GM23248 (cell line): ENCODE measurements at regions not wholly inside any gene's neighbourhood (a gene's known extent, or its start where the extent isn't known, plus 50 kb on each side); places are given as distances from the start of the nearest gene placed in this dataset.

Experiments used
- DNase-seq: peaks from one replicate; pipeline ENCODE4 v3.0.0-alpha.2; 2015
- H2AFZ ChIP-seq: fragments of 200-600 bp; sonication (generic); 2 replicates; pipeline ENCODE4 v1.6.1; 2016; ENCODE audit warnings: antibody characterized with exemption
- H3F3A ChIP-seq: fragments of 200-600 bp; sonication (generic); 2 replicates; pipeline ENCODE4 v1.6.1; 2016; ENCODE audit warnings: mild to moderate bottlenecking, antibody characterized with exemption, mixed run types; ENCODE audit not compliant: insufficient read depth
- H3K27ac ChIP-seq: fragments of 200-600 bp; sonication (generic); 2 replicates; pipeline ENCODE4 v1.5.1; 2016; ENCODE audit warnings: mild to moderate bottlenecking
- H3K27me3 ChIP-seq: fragments of 200-600 bp; sonication (generic); replicated peaks from 2 replicates; pipeline ENCODE4 v1.6.1; 2016; ENCODE audit warnings: mild to moderate bottlenecking; ENCODE audit not compliant: insufficient read depth
- H3K36me3 ChIP-seq: fragments of 200-600 bp; sonication (generic); 2 replicates; pipeline ENCODE4 v1.6.1; 2016; ENCODE audit warnings: low read depth, mild to moderate bottlenecking
- H3K4me1 ChIP-seq: fragments of 200-600 bp; sonication (generic); 2 replicates; pipeline ENCODE4 v1.6.1; 2016; ENCODE audit warnings: mild to moderate bottlenecking; ENCODE audit not compliant: insufficient read depth
- H3K4me2 ChIP-seq: fragments of 200-600 bp; sonication (generic); one replicate; pipeline ENCODE4 v1.6.1; 2016; ENCODE audit warnings: mild to moderate bottlenecking; ENCODE audit not compliant: unreplicated experiment
- H3K4me3 ChIP-seq: fragments of 200-600 bp; sonication (generic); 2 replicates; pipeline ENCODE4 v1.5.1; 2016; ENCODE audit warnings: mild to moderate bottlenecking
- H3K79me2 ChIP-seq: fragments of 200-600 bp; sonication (generic); 2 replicates; pipeline ENCODE4 v1.6.1; 2016; ENCODE audit warnings: mild to moderate bottlenecking; ENCODE audit not compliant: insufficient read depth
- H3K9ac ChIP-seq: fragments of 200-600 bp; sonication (generic); 2 replicates; pipeline ENCODE4 v1.6.1; 2016; ENCODE audit warnings: mild to moderate bottlenecking
- H3K9me2 ChIP-seq: fragments of 200-600 bp; sonication (generic); 2 replicates; pipeline ENCODE4 v1.6.1; 2016; ENCODE audit warnings: mixed run types, mild to moderate bottlenecking, moderate library complexity; ENCODE audit not compliant: insufficient read depth
- H3K9me3 ChIP-seq: fragments of 200-600 bp; sonication (generic); one replicate; pipeline ENCODE4 v1.6.1; 2017; ENCODE audit warnings: low read depth
- H4K20me1 ChIP-seq: fragments of 200-600 bp; sonication (generic); 2 replicates; pipeline ENCODE4 v1.6.0; 2016; ENCODE audit not compliant: insufficient read depth
- EZH2 ChIP-seq: fragments of 200-600 bp; sonication (generic); IDR thresholded peaks from 2 replicates; pipeline ENCODE4 v1.6.1; 2018; ENCODE audit warnings: antibody characterized with exemption, mild to moderate bottlenecking; ENCODE audit not compliant: insufficient read depth, poor library complexity, severe bottlenecking
- EZH2phosphoT487 ChIP-seq: fragments of 200-600 bp; sonication (generic); IDR thresholded peaks from 2 replicates; pipeline ENCODE4 v1.6.1; 2018; ENCODE audit warnings: antibody characterized with exemption, moderate library complexity, mild to moderate bottlenecking, low read depth; ENCODE audit not compliant: insufficient read depth
- WGBS, 2 experiments: methylation state at CpG; one replicate each; pipeline ENCODE4 v1.1.6; 2015 to 2017; ENCODE audit warnings: low lambda C conversion rate in 2 of 2, low coverage in 1 of 2; ENCODE audit errors: missing lambda C conversion rate in 2 of 2; 5-methylcytosine and 5-hydroxymethylcytosine counted together
- in situ Hi-C: fragments of 300-500 bp; cut with MboI; formaldehyde crosslinking; loops from 2 replicates; pipeline ENCODE4 v1.15.0; 2020

DNA sequence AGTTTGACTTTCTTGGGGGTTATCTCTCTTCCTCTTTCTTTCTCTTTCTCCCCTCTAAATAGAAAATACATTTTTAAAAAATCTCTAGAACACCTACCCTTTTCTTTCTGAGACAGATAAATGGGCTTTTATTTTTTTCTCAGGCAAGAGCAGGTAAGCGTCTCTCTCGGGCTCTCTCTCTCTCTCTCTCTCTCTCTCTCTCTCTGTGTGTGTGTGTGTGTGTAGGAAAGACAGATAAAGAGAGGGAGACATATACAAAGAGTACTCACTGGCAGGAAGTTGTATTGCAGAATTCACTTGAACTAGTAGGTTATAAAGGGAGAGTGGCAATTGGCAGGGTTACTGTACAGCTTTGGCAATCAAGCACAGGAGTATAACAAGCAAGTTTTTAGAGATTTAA is 118.1 kb upstream of the LSAMP start:
- in situ Hi-C loops, result no loop called here
- no peak overlapping the region for H3K4me3 ChIP-seq
- 59 to 66% methylated on average over 2 of the region's 2 CpGs for WGBS, 2 experiments

DNA sequence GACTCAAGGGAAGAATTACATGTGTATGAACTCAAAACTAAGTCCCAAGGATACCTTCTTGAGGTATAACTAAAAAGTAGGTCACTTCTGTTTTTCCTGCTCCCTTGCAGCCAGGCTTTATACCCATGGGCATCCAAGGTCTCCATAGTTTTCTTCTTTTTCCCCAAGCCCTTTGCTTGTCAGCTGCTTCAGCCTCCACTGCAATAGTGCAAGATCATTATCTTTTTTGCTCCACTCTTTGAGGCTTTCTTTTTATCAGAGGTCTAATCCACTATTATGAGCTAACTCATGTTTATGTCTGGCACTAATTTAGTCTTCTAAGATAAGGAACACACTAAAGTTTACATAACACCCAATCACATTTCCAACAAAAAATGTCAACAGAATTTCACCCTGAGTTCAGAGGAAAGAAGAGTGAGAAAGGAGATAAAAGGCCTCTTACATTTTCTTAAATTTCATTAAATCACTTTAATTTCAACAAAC is 121.2 kb upstream of the LSAMP start:
- Histone ChIP-seq H3K4me3 (no peak overlapping the region), H3K9me2 (no peaks in the 10 kb centered on the region), H3K9me3 (no peaks in the 10 kb centered on the region), H3K4me1 (no peaks in the 10 kb centered on the region), H3K36me3 (no peaks in the 10 kb centered on the region), H3K27ac (no peak overlapping the region), H3F3A (no peaks in the 10 kb centered on the region), H3K79me2 (no peaks in the 10 kb centered on the region), H3K27me3 (no peaks in the 10 kb centered on the region), H2AFZ (no peak overlapping the region), H3K9ac (no peak overlapping the region), H4K20me1 (no peaks in the 10 kb centered on the region), H3K4me2 (no peak overlapping the region)
- TF ChIP-seq EZH2 (no peak), EZH2phosphoT487 (no peak)
- no peak for DNase-seq
- in situ Hi-C loops, result no loop called here

More for the DNA sequence above, 118.1 kb upstream of the LSAMP start:
- no peak for TF ChIP-seq EZH2
- no peak for TF ChIP-seq EZH2phosphoT487
- H3F3A ChIP-seq, result no peaks in the 10 kb centered on the region
- no peaks in the 10 kb centered on the region for H3K9me2 ChIP-seq
- no peak for DNase-seq
- H3K9ac ChIP-seq, result no peak overlapping the region
- H3K79me2 ChIP-seq, result no peaks in the 10 kb centered on the region
- no peaks in the 10 kb centered on the region for H3K4me1 ChIP-seq
- no peaks in the 10 kb centered on the region for H3K27me3 ChIP-seq
- H3K36me3 ChIP-seq, result no peaks in the 10 kb centered on the region
- H3K4me2 ChIP-seq, result no peak overlapping the region
- H4K20me1 ChIP-seq, result no peaks in the 10 kb centered on the region
- no peaks in the 10 kb centered on the region for H3K9me3 ChIP-seq
- H2AFZ ChIP-seq, result no peak overlapping the region
- no peak overlapping the region for H3K27ac ChIP-seq

DNA sequence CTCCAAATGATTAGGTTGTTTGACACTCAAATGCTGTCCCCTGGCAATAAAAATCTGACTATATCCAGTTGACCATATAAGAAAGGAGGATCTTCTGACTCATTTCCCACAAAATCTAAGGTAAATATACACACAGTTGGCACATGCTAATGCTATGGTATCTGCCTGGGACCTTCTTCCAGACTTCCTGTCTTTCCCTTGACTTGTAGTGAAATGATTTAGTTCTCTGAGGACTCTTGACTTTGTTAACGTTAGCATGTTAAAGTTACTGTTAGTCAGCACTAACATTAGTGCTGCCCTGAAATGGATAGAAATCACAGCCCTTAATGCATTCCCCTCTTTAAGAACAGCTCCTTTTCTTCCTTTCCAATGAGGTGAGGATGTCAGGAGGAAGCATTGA is 124.3 kb upstream of the LSAMP start:
- no peaks in the 10 kb centered on the region for H3K9me2 ChIP-seq
- no peak overlapping the region for H3K27ac ChIP-seq
- no peak overlapping the region for H3K4me3 ChIP-seq
- no peak for DNase-seq
- H3K4me2 ChIP-seq, result no peak overlapping the region
- no peaks in the 10 kb centered on the region for H3K36me3 ChIP-seq
- in situ Hi-C loops, result no loop called here
- no peaks in the 10 kb centered on the region for H3K27me3 ChIP-seq
- no peaks in the 10 kb centered on the region for H3K9me3 ChIP-seq
- H2AFZ ChIP-seq, result no peak overlapping the region
- no peak for TF ChIP-seq EZH2phosphoT487
- no peak for TF ChIP-seq EZH2
- H3K4me1 ChIP-seq, result no peaks in the 10 kb centered on the region
- 0% methylated on average over 1 of the region's 1 CpG for WGBS, 2 experiments
- H4K20me1 ChIP-seq, result no peaks in the 10 kb centered on the region
- H3K79me2 ChIP-seq, result no peaks in the 10 kb centered on the region
- no peaks in the 10 kb centered on the region for H3F3A ChIP-seq
- H3K9ac ChIP-seq, result no peak overlapping the region

DNA sequence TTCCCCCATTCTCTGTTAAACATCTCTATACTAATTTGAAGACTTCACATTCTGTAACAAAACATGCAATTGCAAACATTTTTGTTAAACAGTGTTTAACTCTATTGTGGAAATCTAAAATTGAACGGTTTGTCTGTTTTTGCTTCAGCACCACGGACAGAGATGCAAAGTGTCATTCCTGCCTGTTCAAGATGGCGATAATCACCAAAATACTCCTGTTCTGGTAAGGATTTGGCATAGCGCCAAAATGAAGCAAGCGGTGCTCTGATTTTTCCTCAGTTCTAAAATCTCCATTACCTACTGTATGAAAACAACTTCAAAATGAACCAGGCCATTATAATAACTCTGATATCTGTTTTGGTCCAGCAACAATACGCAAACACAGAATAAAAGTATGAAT is 129.7 kb upstream of the TUSC7 start:
- no peaks in the 10 kb centered on the region for H3K9me3 ChIP-seq
- no peaks in the 10 kb centered on the region for H3F3A ChIP-seq
- H3K4me1 ChIP-seq, result no peaks in the 10 kb centered on the region
- peak; percentile 36 for DNase-seq
- no peaks in the 10 kb centered on the region for H3K36me3 ChIP-seq
- H4K20me1 ChIP-seq, result no peaks in the 10 kb centered on the region
- no peaks in the 10 kb centered on the region for H3K79me2 ChIP-seq
- no peaks in the 10 kb centered on the region for H3K9me2 ChIP-seq
- 5 to 8% methylated on average over 6 of the region's 6 CpGs for WGBS, 2 experiments
- H3K27me3 ChIP-seq, result no peaks in the 10 kb centered on the region
- no peak overlapping the region for H3K9ac ChIP-seq
- H3K4me2 ChIP-seq, result no peak overlapping the region
- no peak overlapping the region for H3K4me3 ChIP-seq
- no peak overlapping the region for H2AFZ ChIP-seq
- H3K27ac ChIP-seq, result no peak overlapping the region
- TF ChIP-seq EZH2 (no peak), EZH2phosphoT487 (no peak)
- in situ Hi-C loops, result no loop called here

DNA sequence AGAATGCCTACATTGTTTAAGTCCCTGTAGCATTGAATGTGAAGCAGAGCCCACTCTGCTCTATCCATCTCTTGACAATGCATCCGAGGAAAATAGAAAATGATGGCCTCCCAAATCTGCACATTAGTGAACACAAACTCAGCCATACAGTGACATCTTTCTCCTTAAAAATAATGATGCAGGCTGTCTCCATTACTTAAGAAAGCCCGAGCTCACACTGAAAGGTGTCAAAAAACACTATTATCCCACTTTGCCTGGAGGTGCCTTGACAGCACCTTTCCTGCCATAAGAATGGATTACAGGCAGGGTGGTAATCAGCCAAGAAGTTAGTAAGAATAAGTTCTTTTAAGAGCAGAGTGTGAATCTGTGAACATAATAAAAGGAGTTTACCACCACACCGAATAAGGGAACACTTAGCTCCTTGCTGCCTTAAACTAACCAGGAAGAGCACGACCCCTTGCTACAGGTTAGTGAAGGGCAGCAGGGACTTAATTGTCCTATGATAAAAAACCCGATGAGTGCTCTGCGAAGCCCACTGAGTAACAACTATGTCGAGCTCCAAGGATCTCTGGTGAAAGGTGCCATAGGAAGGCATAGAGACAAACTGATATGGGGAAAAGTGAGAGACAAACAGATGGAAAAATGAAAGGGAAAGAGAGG is 123.2 kb upstream of the TUSC7 start:
- no peak overlapping the region for H3K27ac ChIP-seq
- no peak overlapping the region for H2AFZ ChIP-seq
- H4K20me1 ChIP-seq, result no peaks in the 10 kb centered on the region
- H3F3A ChIP-seq, result no peaks in the 10 kb centered on the region
- H3K9ac ChIP-seq, result no peak overlapping the region
- no peak for TF ChIP-seq EZH2phosphoT487
- H3K9me3 ChIP-seq, result no peaks in the 10 kb centered on the region
- H3K4me2 ChIP-seq, result no peak overlapping the region
- DNase-seq, result no peak
- 33 to 43% methylated on average over 7 of the region's 7 CpGs for WGBS, 2 experiments
- H3K9me2 ChIP-seq, result no peaks in the 10 kb centered on the region
- no peaks in the 10 kb centered on the region for H3K4me1 ChIP-seq
- in situ Hi-C loops, result no loop called here
- no peak overlapping the region for H3K4me3 ChIP-seq
- no peaks in the 10 kb centered on the region for H3K36me3 ChIP-seq
- H3K27me3 ChIP-seq, result no peaks in the 10 kb centered on the region
- H3K79me2 ChIP-seq, result no peaks in the 10 kb centered on the region
